BE2C (cell line): ENCODE measurements at regions not wholly inside any gene's neighbourhood (a gene's known extent, or its start where the extent isn't known, plus 50 kb on each side); places are given as distances from the start of the nearest gene placed in this dataset.

Experiments used
- DNase-seq: peaks from one replicate; pipeline ENCODE4 v3.0.0-alpha.2; 2020
- H3K27me3 ChIP-seq: fragments of 250-450 bp; sonication (Bioruptor Pico); 2 replicates; pipeline ENCODE4 v1.5.1; 2020; ENCODE audit warnings: mild to moderate bottlenecking
- H3K36me3 ChIP-seq: fragments of 250-450 bp; sonication (Bioruptor Pico); 2 replicates; pipeline ENCODE4 v1.5.1; 2020; ENCODE audit warnings: mild to moderate bottlenecking
- H3K4me1 ChIP-seq: fragments of 250-450 bp; sonication (Bioruptor Pico); 2 replicates; pipeline ENCODE4 v1.5.1; 2020
- H3K4me3 ChIP-seq: 2 replicates; pipeline ENCODE4 v1.5.1; 2011; ENCODE audit warnings: low read depth, low read length
- H3K9me3 ChIP-seq: fragments of 250-450 bp; sonication (Bioruptor Pico); 2 replicates; pipeline ENCODE4 v1.5.1; 2020
- CTCF ChIP-seq: IDR thresholded peaks from 2 replicates; pipeline ENCODE4 v1.5.1; 2012; ENCODE audit warnings: mild to moderate bottlenecking, low read depth, low read length

GRCh38 chr10:2878818-2879217 lies 188.5 kb upstream of the PFKP start:
- no peak overlapping the region for H3K4me3 ChIP-seq
- TF ChIP-seq CTCF = no peak
- no peak for DNase-seq
- H3K27me3 ChIP-seq = no peaks in the 10 kb centered on the region
- no peaks in the 10 kb centered on the region for H3K9me3 ChIP-seq
- H3K4me1 ChIP-seq = no peaks in the 10 kb centered on the region
- no peaks in the 10 kb centered on the region for H3K36me3 ChIP-seq

GRCh38 chr10:2876032-2876431 lies 191.3 kb upstream of the PFKP start:
- Histone ChIP-seq H3K27me3 (no peaks in the 10 kb centered on the region), H3K4me1 (no peaks in the 10 kb centered on the region), H3K36me3 (no peaks in the 10 kb centered on the region), H3K9me3 (no peaks in the 10 kb centered on the region), H3K4me3 (no peak overlapping the region)
- no peak for DNase-seq
- TF ChIP-seq CTCF = no peak

GRCh38 chr10:2874963-2875362 lies 192.4 kb upstream of the PFKP start:
- no peaks in the 10 kb centered on the region for H3K4me1 ChIP-seq
- no peak for DNase-seq
- no peak for TF ChIP-seq CTCF
- no peaks in the 10 kb centered on the region for H3K9me3 ChIP-seq
- no peak overlapping the region for H3K4me3 ChIP-seq
- H3K27me3 ChIP-seq = no peaks in the 10 kb centered on the region
- no peaks in the 10 kb centered on the region for H3K36me3 ChIP-seq

- Histone ChIP-seq H3K4me3 (no peak overlapping the region), H3K36me3 (no peaks in the 10 kb centered on the region), H3K4me1 (no peaks in the 10 kb centered on the region), H3K9me3 (no peaks in the 10 kb centered on the region), H3K27me3 (no peaks in the 10 kb centered on the region)
- no peak for DNase-seq
- TF ChIP-seq CTCF = no peak
These were observed 193.6 kb upstream of the PFKP start for GRCh38 chr10:2873769-2874168.

- Histone ChIP-seq H3K27me3 (no peaks in the 10 kb centered on the region), H3K36me3 (no peaks in the 10 kb centered on the region), H3K4me3 (no peak overlapping the region), H3K9me3 (no peaks in the 10 kb centered on the region), H3K4me1 (no peaks in the 10 kb centered on the region)
- TF ChIP-seq CTCF = no peak
- DNase-seq = no peak
These were observed 195.6 kb upstream of the PFKP start for GRCh38 chr10:2871673-2872219.

- Histone ChIP-seq H3K27me3 (no peaks in the 10 kb centered on the region), H3K9me3 (no peaks in the 10 kb centered on the region), H3K4me3 (no peak overlapping the region), H3K4me1 (no peaks in the 10 kb centered on the region), H3K36me3 (no peaks in the 10 kb centered on the region)
- DNase-seq = no peak
- no peak for TF ChIP-seq CTCF
These were observed 196.7 kb upstream of the PFKP start for GRCh38 chr10:2870654-2871053.
